GM12801 (cell line): ENCODE measurements at regions not wholly inside any gene's neighbourhood (a gene's known extent, or its start where the extent isn't known, plus 50 kb on each side); places are given as distances from the start of the nearest gene placed in this dataset.

ENCODE experiments used
- TF ChIP-seq, protein P1 (sequence below): IDR thresholded peaks from one replicate; pipeline ENCODE4 v1.5.1; 2011; ENCODE audit warnings: control low read depth; ENCODE audit not compliant: insufficient read length; ENCODE audit errors: extremely low read depth

DNA sequence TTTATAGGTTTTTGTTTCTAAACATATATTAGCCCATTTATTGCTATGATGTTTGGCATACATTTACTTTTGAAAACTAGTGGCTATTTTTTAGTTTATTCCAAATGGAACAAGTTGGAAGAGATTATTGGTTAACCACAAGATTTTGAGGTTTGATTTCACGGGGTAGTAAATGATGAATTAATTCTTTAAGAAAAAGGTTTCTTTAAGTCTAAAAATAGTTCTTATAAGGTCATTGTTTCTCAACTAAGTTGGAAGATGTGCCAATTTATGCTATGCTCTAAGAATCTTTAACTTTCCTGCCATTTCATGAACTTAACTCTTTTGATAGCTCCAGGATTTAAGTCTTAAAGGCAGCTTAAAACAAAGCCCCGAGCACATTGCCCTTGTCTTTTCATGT, 183.8 kb downstream of the LMO4 start:
- TF ChIP-seq, protein P1, sequence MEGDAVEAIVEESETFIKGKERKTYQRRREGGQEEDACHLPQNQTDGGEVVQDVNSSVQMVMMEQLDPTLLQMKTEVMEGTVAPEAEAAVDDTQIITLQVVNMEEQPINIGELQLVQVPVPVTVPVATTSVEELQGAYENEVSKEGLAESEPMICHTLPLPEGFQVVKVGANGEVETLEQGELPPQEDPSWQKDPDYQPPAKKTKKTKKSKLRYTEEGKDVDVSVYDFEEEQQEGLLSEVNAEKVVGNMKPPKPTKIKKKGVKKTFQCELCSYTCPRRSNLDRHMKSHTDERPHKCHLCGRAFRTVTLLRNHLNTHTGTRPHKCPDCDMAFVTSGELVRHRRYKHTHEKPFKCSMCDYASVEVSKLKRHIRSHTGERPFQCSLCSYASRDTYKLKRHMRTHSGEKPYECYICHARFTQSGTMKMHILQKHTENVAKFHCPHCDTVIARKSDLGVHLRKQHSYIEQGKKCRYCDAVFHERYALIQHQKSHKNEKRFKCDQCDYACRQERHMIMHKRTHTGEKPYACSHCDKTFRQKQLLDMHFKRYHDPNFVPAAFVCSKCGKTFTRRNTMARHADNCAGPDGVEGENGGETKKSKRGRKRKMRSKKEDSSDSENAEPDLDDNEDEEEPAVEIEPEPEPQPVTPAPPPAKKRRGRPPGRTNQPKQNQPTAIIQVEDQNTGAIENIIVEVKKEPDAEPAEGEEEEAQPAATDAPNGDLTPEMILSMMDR: no peak

- TF ChIP-seq, protein P1: no peak
Measured at GRCh38 chr1:87513255-87513654, 184.6 kb downstream of the LMO4 start.

GRCh38 chr1:87513966-87514660, 185.4 kb downstream of the LMO4 start:
- TF ChIP-seq, protein P1: no peak

- TF ChIP-seq, protein P1: no peak
Measured at GRCh38 chr1:87515781-87516180, 187.1 kb downstream of the LMO4 start.

GRCh38 chr1:87518794-87519193, 190.1 kb downstream of the LMO4 start:
- TF ChIP-seq, protein P1: no peak

- TF ChIP-seq, protein P1: no peak
Measured at GRCh38 chr1:87521452-87521851, 192.8 kb downstream of the LMO4 start.

DNA sequence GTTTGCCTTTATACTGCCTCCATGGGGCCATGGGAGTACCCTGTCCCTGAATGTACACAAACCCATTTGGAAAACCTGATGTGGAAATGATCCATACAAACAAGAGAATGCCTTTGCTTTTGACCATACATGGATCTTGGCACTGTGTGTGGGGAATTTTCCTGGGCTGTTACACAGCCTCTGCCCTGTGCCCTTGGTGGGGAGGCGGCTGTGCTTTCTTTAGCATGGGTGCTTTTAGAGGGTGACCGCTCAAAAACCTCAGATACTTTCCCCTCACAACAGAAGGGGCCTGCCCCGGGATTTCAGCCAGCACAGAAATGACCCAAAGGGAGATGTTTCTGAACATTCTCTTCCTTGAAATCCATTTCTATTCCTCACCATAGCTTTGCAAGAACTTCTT, 194.8 kb downstream of the LMO4 start:
- TF ChIP-seq, protein P1: no peak
